ENCODE measurements at regions not wholly inside any gene's neighbourhood (a gene's known extent, or its start where the extent isn't known, plus 50 kb on each side); places are given as distances from the start of the nearest gene placed in this dataset.

DNA sequence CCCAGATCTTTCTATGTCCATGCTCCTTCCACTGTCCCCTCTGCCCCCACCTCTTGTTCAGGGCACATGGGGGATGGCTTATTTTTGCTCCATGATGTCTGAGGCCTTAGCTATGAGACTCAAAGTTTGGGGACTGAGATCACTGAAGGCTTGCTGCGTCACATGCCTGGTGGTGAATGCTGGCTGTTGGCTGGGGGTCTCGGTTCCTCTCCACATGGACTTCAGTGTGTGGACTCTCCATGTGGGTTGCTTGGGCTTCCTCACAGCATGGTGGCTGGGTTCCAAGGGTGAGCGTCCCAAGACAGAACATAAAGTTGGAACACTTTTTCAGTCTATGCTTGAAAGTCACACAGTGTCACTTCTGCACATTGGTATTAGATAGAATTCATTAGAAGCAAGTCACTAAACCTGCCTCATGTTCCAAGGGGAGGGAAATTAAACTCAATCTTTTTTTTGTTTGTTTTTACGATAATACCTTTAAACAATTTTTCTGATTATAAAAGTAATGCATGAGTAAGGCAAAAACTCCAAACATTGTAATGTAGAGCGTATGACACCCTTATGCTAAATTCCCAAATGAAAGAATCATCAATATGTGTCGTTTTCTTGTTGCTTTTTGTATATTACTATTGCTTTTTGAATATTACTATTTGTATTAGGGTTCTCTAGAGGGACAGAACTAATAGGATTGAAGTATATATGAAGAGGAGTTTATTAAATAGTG, 111.7 kb downstream of the MYCN start:
- no peak for DNase-seq (ENCODE audit: low spot score)

DNA sequence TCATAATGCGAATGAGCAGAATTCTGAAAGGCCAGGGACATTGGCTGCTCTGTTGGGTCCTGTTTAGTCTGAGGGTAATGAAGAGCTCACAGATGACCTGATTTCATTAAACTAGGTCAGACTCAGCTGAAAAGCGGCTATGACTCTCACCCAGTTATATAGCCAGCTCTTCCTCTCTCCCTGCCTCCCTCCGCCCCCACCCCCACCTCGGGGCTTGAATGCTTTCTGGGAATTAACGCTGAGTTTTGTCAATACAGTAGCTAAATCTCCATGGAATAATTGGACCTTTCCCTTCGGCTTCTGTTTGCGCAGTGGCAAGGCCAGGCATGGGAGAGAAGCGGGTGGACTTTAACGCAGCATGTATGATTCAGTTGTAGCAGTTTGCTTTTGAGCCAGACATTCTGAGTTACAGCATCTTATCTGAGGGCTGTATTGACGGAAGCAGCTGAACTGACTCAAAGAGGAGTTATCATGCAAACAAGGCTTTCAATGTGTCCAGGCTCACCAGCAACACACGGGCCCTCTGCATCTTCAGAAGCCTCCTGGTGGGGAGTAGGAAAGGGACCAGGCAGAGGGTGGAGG, 110.6 kb downstream of the MYCN start:
- DNase-seq (ENCODE audit: low spot score): no peak

DNA sequence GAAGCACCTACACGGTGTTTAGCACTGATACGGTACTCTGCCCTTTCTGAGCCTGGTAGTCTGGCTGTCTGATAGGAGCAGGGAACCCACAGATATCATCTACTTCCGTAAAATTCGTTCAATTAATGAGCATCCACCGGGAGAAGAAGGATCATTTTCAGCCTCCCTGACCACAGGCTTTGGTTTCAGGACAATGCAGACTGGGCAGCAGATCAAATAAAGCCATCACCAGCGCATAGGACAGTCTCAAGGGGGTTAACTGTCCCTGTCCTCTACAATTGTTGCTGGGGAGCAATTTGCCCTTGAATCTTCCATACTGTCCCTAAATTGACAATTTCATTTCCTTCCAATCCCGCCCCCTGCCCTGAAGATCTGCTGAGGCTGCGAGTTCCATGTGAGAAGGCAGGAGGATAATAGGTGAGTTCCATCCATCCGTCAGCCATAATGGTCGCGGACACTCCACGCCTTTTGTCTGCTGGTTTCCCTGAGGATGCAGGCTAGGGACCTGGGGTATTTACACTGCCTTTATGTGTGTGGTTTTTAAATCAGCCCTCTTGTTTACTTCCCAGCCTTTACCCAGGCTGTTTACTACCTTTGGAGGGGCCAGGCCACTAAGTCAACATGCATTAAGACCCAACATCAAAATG, 110.0 kb downstream of the MYCN start:
- no peak for DNase-seq (ENCODE audit: low spot score)

DNA sequence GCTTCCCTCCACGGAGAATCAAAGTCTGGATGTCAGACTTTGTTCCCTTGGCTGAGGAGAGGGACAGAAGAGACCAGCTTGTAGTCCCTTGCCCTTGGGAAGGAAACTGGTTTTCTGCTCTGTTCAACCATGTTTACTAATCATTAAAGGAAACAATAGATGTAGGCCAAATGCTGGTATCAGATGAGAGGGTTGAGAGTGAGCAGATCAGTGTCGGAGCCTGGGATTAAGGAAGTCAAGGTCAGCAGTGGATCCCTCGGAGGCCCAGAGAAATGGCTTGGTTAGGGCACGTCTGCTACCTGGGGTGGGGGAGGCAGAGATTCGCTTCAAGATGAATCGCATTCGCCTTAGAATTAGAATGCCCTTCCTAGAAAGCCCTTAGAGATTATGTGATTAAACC, 109.1 kb downstream of the MYCN start:
- no peak for DNase-seq (ENCODE audit: low spot score)

DNA sequence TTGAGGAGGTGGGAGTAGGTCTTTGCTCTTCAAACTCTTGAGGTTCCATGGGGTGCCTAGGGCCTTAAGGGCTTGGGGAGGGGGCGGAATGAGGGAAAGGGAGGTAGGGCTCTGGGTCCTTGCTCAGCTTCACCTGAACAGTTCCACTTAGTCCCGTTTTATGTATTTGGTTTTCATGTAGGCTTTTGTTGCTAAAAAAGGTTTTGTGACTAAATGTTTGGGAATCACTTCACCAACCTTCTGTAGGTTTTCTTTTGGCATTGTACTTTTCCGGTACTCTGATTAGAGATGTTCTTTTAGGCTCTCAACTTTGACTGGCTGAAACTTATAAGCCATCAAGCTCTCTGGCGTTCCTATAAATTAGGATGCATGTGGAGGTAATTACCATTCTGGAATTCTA, 108.1 kb downstream of the MYCN start:
- no peak for DNase-seq (ENCODE audit: low spot score)

DNA sequence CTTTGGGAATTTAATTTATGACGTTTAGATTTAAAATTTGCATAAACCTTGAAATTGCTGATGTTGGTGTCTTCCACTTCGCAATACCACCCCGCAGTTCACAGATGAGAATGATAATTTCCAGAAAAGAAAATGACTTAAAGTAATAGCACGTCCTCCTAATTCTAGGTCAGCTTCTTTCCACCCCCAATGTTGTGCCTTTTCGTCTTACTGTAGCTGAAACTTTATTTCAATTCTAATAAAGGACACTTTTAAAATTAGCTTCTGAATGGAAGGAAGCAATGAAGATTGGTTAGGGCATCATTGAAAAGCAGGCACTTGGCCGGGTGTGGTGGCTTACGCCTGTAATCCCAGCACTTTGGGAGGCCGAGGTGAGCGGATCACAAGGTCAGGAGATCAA, 107.4 kb downstream of the MYCN start:
- DNase-seq (ENCODE audit: low spot score): no peak

DNA sequence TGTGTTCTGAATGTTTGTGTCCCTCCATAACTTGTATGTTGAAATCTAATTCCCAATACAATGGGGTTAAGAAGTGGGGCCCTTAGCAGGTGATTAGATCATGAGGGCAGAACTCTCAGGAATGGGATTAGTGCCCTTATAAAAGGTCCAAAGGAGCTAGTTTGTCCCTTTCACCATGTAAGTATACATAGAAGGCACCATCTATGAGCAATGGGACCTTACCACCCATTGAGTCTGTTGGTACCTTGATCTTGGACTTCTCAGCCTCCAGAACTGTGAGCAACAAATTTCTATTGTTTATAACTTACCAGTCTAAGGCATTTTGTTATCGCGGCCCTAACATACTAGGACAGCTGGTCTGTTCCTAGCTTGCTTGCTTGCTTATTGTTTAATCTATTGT, 106.3 kb downstream of the MYCN start:
- DNase-seq (ENCODE audit: low spot score): no peak

DNA sequence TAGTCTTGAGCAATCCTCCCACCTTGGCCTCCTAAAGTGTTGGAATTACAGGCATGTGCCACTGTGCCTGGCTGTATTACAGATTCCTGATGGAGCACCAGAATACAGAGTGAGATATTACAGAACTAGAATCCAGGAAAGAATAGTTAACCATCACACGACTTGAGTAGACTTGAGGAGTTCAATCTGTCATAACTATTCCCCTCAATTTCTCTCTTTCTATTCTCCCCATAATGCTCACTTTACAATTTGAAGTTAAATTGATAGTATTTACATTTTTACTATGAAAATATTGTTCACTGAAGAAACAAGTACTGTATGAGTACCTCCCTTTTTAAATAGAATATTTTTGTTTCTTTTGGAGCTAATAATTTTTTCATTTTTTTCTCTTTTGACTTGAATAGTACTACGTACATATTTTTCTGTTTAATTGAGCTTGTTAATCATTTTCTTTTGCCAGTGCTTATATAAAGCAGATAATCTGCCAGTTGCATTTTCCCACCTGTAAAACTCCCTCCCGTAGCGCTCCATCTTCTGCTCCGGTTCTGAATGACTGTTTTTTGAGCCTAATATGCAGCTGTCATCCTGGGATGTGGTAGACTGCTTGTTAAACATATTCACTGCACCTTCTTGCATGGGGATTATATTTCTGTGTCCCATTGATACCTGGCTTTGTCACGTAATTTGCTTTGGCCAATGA, 105.5 kb downstream of the MYCN start:
- DNase-seq (ENCODE audit: low spot score): no peak

DNA sequence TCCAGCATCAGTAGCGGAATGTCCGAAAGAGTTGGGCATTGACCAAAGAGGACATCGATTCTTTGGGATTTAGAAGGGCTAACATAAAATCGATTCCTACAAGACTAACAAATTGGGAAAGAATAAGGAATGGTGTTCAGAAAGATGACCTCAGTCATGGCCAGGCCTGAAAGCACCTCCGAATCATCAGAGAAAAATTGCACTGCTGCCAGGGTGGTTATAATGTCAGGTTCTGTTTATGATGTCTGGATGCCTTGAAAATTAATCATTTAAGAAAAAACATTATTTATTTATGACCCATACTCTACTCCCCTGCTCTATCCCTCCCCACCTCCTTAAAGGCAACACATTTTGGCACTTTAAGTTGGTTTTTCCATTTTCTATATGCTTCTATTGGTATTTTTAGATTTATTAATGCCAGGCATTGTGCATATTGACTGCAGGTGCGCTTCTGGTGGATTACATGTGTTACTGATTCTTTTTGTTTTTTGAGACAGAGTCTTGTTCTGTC, 104.7 kb downstream of the MYCN start:
- no peak for DNase-seq (ENCODE audit: low spot score)

DNA sequence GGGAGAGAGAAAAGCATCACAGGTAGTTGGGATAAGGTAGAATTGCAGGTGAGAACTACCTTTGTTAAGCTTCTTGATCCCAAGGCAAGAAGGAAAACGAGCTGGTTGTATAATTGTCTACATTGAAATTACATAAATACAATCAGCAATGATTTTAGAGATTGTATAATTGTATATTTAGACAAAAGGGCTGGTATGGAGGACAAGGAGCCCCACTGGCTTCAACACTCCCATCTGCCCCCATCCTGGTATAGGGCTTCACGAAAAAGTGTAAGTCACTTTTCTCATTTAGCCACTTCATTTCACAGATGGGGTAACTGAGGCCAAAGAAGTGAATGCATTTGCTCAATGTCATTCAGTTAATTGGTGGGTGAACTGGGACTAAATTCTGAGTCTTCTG, 103.3 kb downstream of the MYCN start:
- no peak for DNase-seq (ENCODE audit: low spot score)

DNA sequence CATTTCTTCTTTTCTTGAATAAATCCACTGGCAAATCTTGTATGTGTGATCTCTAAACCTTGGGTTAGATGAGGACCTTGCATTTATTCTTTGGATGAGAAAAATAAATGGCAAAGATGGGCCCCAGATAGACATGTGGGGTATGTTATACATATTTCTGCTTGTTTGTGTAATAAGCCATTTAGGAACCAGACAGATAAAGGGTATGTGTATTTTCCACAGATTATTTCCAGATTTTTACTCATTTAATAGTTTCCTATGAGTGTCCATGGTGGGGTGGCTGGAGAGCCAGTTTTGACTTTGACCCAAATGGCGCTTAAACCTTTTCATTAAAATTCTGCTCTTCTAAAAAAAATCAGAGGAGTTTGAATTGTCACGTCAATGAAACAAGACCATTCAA, 102.8 kb downstream of the MYCN start:
- no peak for DNase-seq (ENCODE audit: low spot score)

DNA sequence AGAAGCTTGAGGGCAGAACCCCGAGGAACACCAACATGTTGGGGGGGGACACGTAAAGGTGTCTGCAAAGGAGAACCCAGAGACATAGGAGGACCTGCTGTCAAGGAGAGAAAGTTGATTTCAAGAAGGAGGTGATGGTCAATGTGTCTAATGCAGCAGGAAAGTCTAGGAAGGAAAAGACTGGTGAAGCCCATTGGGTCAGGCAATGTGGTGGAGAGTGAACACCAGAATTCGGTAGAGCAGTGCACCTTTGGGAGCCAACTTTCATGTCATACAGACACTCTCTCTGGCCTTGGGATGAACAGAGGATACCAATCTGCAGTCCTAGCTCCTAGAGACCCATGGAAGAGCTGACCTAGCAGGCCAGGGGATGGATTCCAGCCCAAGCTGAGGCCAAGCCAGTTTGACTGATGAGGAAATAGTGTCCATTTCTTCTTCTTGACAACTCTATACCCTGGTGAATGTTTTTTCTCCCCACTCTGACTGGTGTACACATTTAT, 101.9 kb downstream of the MYCN start:
- DNase-seq (ENCODE audit: low spot score): no peak

DNA sequence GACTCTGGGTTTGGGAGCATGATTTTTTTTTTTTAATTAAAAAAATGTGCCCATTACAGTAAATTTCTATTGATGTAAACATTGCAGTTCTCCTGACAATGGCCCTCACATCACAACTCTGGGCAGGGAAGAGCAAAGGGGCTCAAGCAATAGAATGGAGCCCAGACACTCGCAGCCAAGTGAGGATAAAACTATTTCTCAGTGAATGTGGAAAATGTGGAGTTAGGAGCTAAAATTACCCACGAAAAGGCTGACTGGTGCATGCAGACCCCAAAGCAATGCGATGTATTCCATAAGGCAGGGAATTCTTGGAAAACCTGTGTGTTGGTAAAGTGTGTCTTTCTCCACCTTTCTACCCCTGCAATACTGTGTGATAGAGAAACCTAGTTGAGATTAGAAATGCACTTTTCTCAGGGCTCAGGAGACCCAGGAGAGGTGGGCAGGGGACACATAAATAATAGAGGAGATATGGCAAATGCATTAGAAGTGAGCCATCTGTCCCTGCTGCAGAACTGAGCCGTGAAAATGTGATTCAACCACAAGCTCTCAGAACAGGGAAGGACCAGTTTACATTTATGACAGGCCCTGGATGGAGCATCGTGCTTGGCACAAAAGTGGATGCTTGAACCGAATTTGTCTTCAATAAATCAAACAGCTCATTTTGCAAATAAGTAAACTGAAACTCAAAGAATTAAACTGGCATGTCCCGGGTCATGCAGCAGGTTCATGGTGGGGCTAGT, 100.1 kb downstream of the MYCN start:
- DNase-seq (ENCODE audit: low spot score): no peak

DNA sequence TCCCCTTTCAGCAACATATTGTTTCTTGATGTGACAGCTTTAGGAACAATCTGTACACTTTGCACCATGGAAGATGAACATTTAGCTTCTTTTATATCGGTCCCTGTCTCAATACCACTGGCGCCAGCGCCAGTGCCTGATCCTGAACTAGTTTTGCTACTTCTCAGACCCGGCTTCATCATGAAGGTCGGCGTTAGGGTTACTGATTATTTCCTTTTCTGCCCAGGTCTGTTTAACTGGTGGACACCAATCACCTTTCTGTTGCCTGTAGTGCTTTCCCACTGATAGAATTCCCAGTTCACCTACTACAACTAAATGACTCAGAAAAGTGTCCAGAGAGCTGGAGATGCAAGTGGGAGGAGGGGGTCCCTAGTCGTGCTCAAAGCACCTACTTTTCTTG, 99.5 kb downstream of the MYCN start:
- no peak for DNase-seq (ENCODE audit: low spot score)

DNA sequence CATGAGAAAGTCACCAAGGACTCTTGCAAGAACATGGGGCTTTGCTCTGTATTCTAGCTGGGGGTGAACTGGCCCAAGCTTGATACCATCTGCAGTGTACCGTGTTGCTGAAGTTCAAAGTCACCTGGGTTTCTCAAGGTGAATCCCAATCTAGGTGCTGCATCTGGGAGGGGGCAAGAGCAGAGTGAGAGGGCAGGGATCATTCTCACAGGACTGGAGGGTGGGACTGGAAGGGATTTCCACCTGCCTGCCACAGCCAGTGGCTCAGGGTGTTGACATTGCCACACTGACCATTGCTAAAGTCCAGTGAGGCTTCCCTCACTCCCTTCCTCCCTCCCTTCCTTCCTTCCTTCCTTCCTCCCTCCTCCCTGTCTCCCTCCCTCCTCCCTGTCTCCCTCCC, 98.7 kb downstream of the MYCN start:
- DNase-seq (ENCODE audit: low spot score): no peak

DNA sequence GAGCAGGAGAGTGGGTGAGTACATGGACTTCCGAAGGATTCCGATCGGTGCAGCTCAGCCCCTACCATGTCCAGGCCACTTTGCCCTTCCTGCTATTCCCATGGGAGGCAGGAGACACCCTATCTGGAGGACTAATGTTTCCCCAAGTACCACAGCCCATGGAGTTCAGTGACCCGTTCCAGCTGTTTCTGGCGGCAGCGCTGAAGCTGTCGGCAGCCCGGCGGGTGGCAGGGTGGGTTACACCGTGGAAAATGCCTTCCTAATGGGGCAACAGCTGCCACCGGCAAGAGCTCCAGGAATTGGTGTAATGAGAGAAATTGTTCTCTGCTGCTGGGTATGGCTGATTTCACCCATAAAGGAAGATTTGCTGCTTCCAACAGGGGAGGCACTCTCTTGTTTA, 98.3 kb downstream of the MYCN start:
- no peak for DNase-seq (ENCODE audit: low spot score)

DNA sequence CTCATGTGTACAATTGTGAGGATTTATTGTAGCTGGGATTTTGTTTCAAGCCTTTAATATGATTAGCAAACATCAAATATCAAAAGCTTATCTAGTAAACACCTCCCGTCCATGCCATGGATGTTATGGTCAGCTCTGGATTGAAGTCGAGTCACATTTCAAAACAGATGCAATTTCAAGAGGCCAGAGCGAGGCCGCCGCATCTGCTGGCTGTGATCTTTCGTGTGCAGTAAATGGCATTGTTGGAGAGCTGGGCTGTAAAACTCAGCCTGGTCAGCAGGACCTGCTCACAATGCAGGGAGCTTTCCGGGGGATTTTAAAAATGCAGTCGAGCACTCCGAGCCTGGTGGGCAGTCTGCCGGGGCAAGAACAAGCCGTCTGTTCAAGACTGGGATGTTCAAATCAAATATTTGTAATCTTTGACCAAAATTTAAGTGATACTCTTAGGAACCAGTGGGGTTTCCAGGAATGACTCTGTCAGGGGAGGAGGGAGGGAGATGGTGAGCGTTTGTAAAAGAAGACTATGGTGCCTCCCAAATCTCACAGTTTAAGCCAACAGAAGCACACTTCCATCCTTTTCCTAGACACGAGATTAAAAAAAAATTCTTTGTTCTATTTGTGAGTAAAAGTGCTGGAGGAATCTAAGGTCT, 97.6 kb downstream of the MYCN start:
- no peak for DNase-seq (ENCODE audit: low spot score)

DNA sequence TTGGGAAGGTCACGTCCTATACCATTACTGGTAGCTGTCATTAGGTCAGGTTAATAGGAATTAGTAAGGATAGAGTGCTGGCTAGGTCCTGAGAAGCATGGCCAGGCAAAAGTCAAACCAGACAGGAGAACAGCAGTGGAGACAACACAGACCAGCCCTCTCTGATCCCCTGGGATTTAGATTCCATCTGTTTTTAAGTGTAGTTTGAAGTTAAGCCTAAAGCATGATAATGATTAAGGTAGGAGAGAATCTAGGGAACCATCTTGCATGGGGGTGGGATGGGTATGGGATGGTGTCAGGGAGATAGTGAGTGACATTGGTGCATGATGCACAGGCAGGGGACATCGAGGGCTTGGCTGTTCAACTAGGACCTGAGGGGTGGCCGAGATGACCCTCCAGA, 96.6 kb downstream of the MYCN start:
- no peak for DNase-seq (ENCODE audit: low spot score)

DNA sequence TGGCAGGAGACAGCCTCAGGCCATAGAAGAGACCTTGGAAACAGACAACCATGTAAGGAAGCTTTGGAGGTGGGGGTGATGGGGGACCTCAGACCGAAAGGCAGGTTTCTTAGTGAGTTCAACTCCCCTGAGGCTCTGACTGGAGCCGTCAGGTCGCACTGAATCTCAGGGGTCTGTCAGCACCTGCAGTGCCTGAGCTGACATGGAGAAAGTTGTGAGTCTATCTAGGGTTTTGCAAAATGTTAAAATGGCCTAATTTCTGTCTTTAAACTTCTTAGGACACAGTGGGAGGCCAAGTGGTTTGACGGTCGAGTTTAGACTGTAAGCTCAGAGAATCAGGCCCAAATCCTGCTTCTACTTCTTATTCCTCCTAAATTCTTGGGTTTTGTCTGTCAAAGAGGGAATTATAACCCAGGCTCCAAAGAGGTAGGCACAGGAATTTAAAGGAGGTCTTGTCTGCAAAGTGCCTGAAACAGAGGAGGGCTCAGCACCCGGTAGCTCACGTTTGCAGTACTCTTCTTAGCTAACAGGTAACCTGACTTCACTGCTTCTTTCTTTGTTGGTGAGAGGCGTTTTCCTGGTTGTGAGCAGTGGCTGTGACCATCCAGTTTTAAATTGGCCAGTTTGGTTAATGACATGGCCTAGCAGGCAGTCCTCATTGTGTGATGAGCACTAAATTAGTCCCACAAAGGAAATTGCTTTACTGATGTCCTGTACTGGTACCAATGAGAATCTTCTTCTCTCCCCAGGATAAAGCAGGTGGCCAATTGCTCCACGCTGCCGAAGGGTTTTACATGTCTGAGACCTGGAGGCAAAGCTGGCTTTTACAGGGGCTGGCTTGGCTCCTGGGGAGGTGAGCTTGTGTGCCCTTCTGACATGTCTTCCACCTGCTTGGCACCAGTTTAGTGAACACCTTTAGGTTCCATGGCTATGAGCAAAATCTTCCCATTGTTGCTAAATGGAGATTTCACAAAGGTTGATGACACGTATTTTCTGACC, 95.7 kb downstream of the MYCN start:
- no peak for DNase-seq (ENCODE audit: low spot score)
